Neural progenitor cell (in vitro differentiated cells): ENCODE measurements at regions not wholly inside any gene's neighbourhood (a gene's known extent, or its start where the extent isn't known, plus 50 kb on each side); places are given as distances from the start of the nearest gene placed in this dataset.

Experiments
- DNase-seq: peaks from one replicate; pipeline ENCODE4 v3.0.0-alpha.2; 2016; ENCODE audit warnings: low spot score
- H2AFZ ChIP-seq: fragments of 200-600 bp; sonication (generic); replicated peaks from 2 replicates; pipeline ENCODE4 v1.6.1; 2016; ENCODE audit warnings: antibody characterized with exemption
- H3F3A ChIP-seq: fragments of 200-600 bp; sonication (generic); 2 replicates; pipeline ENCODE4 v1.6.1; 2016; ENCODE audit warnings: antibody characterized with exemption, low read depth
- H3K27ac ChIP-seq: fragments of 200-600 bp; sonication (generic); 2 replicates; pipeline ENCODE4 v1.5.1; 2016; ENCODE audit warnings: mild to moderate bottlenecking
- H3K27me3 ChIP-seq: fragments of 200-600 bp; sonication (generic); 2 replicates; pipeline ENCODE4 v1.6.1; 2016; ENCODE audit warnings: mild to moderate bottlenecking, moderate library complexity
- H3K36me3 ChIP-seq: fragments of 200-600 bp; sonication (generic); 2 replicates; pipeline ENCODE4 v1.5.1; 2016
- H3K4me1 ChIP-seq: fragments of 200-600 bp; sonication (generic); 2 replicates; pipeline ENCODE4 v1.6.1; 2016; ENCODE audit warnings: mixed run types
- H3K4me2 ChIP-seq: fragments of 200-600 bp; sonication (generic); 2 replicates; pipeline ENCODE4 v1.6.1; 2016
- H3K4me3 ChIP-seq: fragments of 200-600 bp; sonication (generic); 2 replicates; pipeline ENCODE4 v1.5.1; 2016
- H3K79me2 ChIP-seq: fragments of 200-600 bp; sonication (generic); 2 replicates; pipeline ENCODE4 v1.6.1; 2016; ENCODE audit warnings: low read depth
- H3K9ac ChIP-seq: fragments of 200-600 bp; sonication (generic); 2 replicates; pipeline ENCODE4 v1.6.1; 2016
- H3K9me3 ChIP-seq: fragments of 200-600 bp; sonication (generic); 2 replicates; pipeline ENCODE4 v1.5.1; 2016; ENCODE audit warnings: low read depth
- H4K20me1 ChIP-seq: fragments of 200-600 bp; sonication (generic); 2 replicates; pipeline ENCODE4 v1.6.1; 2016; ENCODE audit warnings: low read depth
- H3K27ac Mint-ChIP-seq: 3 replicates; pipeline ENCODE4 v1.8.0; 2021; ENCODE audit warnings: mixed read lengths
- H3K27me3 Mint-ChIP-seq: 2 replicates; pipeline ENCODE4 v1.8.0; 2022; ENCODE audit warnings: low read depth, mild to moderate bottlenecking, inconsistent platforms, moderate library complexity, mixed read lengths; ENCODE audit not compliant: insufficient read depth
- H3K36me3 Mint-ChIP-seq: 3 replicates; pipeline ENCODE4 v1.8.0; 2021; ENCODE audit warnings: mixed read lengths
- H3K4me1 Mint-ChIP-seq: 3 replicates; pipeline ENCODE4 v1.8.0; 2021; ENCODE audit warnings: mixed read lengths
- H3K4me3 Mint-ChIP-seq: 3 replicates; pipeline ENCODE4 v1.8.0; 2021; ENCODE audit warnings: mild to moderate bottlenecking, moderate library complexity, mixed read lengths
- H3K9me3 Mint-ChIP-seq: 3 replicates; pipeline ENCODE4 v1.8.0; 2020; ENCODE audit warnings: mixed read lengths
- CTCF ChIP-seq: fragments of 200-600 bp; sonication (generic); IDR thresholded peaks from 2 replicates; pipeline ENCODE4 v1.5.1; 2017; ENCODE audit warnings: antibody characterized with exemption, mild to moderate bottlenecking
- EZH2 ChIP-seq: fragments of 200-600 bp; sonication (generic); IDR thresholded peaks from 2 replicates; pipeline ENCODE4 v1.6.1; 2017; ENCODE audit warnings: antibody characterized with exemption, mild to moderate bottlenecking, moderate library complexity
- EZH2phosphoT487 ChIP-seq: fragments of 200-600 bp; sonication (generic); IDR thresholded peaks from 2 replicates; pipeline ENCODE4 v1.6.1; 2017; ENCODE audit warnings: antibody characterized with exemption

- Histone ChIP-seq H3K36me3 (no peaks in the 10 kb centered on the region), H4K20me1 (peaks cover 8% of the 10 kb centered on the region), H3K4me3 (no peak overlapping the region), H3K9me3 (no peaks in the 10 kb centered on the region), H3K9ac (no peak overlapping the region), H2AFZ (no peak overlapping the region), H3F3A (peaks cover 8% of the 10 kb centered on the region), H3K27me3 (peaks cover 96% of the 10 kb centered on the region), H3K4me2 (no peak overlapping the region), H3K79me2 (no peaks in the 10 kb centered on the region), H3K4me1 (peaks cover 6% of the 10 kb centered on the region), H3K27ac (no peak overlapping the region)
- Mint-ChIP-seq H3K27ac (no peak overlapping the region), H3K4me3 (no peak overlapping the region), H3K4me1 (peaks cover 11% of the 10 kb centered on the region), H3K36me3 (no peaks in the 10 kb centered on the region), H3K9me3 (no peaks in the 10 kb centered on the region), H3K27me3 (peaks cover 22% of the 10 kb centered on the region)
- DNase-seq = no peak
- TF ChIP-seq EZH2phosphoT487 = no peak
- no peak for TF ChIP-seq EZH2
- no peak for TF ChIP-seq CTCF
Observed at GRCh38 chr5:73238873-73239272, 65.9 kb downstream of the TMEM174 start.

DNA sequence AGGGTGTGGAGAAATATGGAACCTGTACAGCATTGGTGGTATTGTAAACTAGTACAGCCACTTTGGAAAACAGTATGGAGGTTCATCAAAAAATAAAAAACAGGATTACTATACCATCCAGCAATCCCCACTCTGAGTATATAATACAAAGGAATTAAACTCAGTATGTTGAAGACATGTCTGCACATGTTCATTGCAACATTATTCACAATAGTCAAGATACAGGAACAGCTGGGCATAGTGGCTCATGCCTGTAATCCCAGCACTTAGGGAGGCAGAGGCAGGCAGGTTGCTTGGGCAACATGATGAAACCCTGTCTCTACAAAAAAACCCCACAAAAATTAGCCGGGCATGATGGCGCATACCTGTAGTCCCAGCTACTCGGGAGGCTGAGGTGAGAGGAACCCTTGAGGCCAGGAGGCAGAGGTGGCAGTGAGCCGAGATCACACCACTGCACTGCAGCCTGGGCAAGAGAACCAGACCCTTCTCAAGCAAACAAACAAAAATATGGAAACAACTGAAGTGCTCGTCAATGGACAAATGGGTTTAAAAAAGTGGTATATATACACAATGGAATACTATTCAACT is 63.6 kb downstream of the TMEM174 start:
- Histone ChIP-seq H3K4me3 (no peak overlapping the region), H3K4me1 (peaks cover 25% of the 10 kb centered on the region), H3K79me2 (no peaks in the 10 kb centered on the region), H2AFZ (no peak overlapping the region), H3K9ac (no peak overlapping the region), H3K27me3 (peaks cover 99% of the 10 kb centered on the region), H3K36me3 (no peaks in the 10 kb centered on the region), H3K9me3 (no peaks in the 10 kb centered on the region), H3K27ac (no peak overlapping the region), H4K20me1 (peaks cover 30% of the 10 kb centered on the region), H3F3A (peaks cover 31% of the 10 kb centered on the region), H3K4me2 (no peak overlapping the region)
- Mint-ChIP-seq H3K27me3 (peaks cover 38% of the 10 kb centered on the region), H3K27ac (no peak overlapping the region), H3K4me3 (no peak overlapping the region), H3K9me3 (no peaks in the 10 kb centered on the region), H3K36me3 (no peaks in the 10 kb centered on the region), H3K4me1 (peaks cover 27% of the 10 kb centered on the region)
- no peak for DNase-seq
- TF ChIP-seq EZH2phosphoT487 (no peak), CTCF (no peak), EZH2 (no peak)

DNA sequence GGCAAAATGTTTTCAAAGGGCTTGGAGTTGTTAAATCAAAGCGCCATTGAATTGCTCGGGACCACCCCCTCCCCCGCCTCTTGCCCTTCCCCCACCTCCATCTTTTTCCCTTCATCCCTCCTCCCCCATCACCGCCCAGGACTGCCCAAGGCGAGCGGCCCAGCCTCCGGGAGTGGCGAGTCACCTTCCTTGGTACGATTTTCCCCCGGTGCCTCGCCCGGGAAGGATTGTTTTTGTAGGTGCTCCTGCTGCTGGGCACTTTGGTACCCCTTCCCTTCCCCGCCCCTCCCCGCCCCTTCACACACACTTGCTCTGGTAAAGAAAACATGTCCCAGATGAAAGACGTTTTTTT is 61.2 kb downstream of the TMEM174 start:
- TF ChIP-seq EZH2phosphoT487 (no peak), EZH2 (no peak), CTCF (no peak)
- no peaks in the 10 kb centered on the region for H3K9me3 Mint-ChIP-seq

More for the DNA sequence above, 61.2 kb downstream of the TMEM174 start:
- H3F3A ChIP-seq = peaks cover 37% of the 10 kb centered on the region
- H2AFZ ChIP-seq = no peak overlapping the region
- no peak overlapping the region for H3K27ac ChIP-seq
- H3K79me2 ChIP-seq = no peaks in the 10 kb centered on the region
- peaks cover 37% of the 10 kb centered on the region for H3K4me1 ChIP-seq
- H3K27me3 Mint-ChIP-seq = peaks cover 58% of the 10 kb centered on the region
- no peaks in the 10 kb centered on the region for H3K36me3 Mint-ChIP-seq
- peak overlapping the region; percentile 81 for H3K4me3 Mint-ChIP-seq
- no peaks in the 10 kb centered on the region for H3K36me3 ChIP-seq
- H3K27ac Mint-ChIP-seq = no peak overlapping the region
- peaks cover 27% of the 10 kb centered on the region for H3K4me1 Mint-ChIP-seq
- DNase-seq = no peak
- peaks cover 41% of the 10 kb centered on the region for H4K20me1 ChIP-seq
- peak overlapping the region; percentile 43 for H3K4me3 ChIP-seq
- peak overlapping the region; percentile 82 for H3K4me2 ChIP-seq
- H3K9ac ChIP-seq = no peak overlapping the region
- H3K27me3 ChIP-seq = peaks cover 99% of the 10 kb centered on the region
- H3K9me3 ChIP-seq = no peaks in the 10 kb centered on the region
